ENCODE measurements at regions not wholly inside any gene's neighbourhood (a gene's known extent, or its start where the extent isn't known, plus 50 kb on each side); places are given as distances from the start of the nearest gene placed in this dataset.
"Not testable (repeated sequence)": the region's sequence is repeated elsewhere in the genome, so short reads cannot be mapped to it uniquely, and the experiment has no call there.

DNA sequence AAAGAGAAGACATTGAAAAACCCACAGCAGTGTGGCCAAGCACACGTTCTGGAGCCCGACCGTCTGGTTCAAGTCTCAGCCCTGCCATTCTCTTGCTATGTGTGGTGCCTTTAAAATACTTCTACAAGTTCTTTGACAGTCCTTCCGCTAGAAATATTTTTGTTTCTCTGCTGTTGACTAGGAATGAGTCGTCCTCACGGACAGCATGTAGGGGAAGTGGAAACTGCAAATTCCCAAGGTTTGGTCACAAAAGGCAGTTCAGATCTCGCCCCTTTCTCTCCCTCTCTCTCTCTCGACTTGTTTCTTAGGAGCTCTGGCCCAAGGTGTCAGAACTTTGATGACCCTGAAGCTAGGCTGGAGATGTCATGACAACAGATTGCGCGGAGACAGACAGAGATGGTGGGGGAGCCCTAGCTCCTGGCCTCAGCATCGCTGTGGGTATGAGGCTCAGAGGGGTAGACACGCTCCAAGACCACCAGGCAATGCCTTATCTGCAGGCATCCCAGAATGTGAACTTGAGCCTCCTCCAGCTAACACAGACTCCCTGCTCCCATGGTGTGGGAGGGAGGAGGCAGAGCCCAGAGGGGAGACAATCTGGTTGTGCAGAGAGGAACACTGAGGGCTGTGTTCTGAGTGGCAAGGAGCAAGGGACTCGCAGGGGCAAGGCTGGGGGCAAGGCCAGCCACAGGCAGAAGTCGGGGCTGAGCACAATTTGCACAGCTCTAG is 368.9 kb upstream of the SULF2 start:
- no peak for DNase-seq (ENCODE audit: low read depth in 2 of 2)

DNA sequence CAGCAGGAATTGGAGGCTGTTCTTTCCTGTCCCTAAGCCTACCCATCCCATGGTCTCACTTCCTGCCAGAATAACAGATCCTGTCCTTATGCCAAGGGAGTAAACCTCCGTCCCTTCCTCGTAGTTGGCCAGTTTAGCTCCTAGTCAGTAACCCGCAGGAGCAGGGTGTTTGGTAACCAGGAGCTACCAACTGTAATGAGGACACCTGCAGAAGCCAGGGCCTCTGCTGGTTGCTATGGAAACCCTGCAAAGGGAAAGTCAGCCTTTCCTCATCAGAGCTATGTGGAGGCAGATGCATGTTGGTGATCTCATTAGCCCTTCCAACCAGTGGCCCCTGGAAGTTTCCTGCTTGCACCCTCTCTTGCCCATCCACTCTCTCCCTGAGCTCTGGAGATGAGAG is 368.2 kb upstream of the SULF2 start:
- DNase-seq (ENCODE audit: low read depth in 2 of 2) = no peak

DNA sequence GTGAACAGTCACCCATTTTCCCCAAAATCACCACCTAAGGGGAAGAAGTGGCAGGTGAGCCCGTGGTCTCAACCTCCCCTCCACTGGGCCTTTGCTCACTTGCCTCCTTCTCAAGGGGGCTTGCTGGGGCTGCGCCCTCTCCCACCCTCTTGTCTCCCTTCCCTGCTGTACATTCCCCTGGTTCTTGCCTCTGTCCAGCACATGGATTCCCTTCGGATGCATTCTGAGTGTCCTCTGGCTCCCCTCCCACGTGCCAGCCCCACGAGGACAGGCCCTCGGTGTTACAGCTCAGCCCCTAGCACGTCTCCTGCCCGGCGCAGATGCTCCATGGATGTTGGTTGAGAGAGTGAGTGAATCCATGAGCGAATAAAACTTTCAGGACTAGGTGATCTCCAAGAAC is 367.8 kb upstream of the SULF2 start:
- DNase-seq (ENCODE audit: low read depth in 2 of 2) = no peak

DNA sequence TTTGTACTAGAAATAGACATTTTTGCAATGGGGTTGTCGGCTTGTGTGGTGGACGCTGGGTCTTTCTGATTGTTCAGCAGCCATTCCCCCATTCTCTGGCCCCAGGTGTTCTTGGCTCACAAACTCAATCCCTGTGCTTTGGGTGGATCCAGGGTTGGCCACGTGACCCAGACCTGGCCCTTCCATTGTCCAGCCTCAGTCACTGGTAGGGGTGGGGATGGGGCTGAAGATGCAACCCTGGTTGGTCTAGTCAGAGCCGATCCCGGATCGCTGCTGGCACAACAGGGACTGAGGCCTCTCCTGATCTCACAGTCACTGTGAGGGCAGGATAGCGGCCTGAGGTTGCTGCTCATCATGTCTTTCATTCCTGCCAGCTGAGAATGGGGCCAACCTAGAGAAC is 365.3 kb upstream of the SULF2 start:
- DNase-seq (ENCODE audit: low read depth in 2 of 2) = no peak

DNA sequence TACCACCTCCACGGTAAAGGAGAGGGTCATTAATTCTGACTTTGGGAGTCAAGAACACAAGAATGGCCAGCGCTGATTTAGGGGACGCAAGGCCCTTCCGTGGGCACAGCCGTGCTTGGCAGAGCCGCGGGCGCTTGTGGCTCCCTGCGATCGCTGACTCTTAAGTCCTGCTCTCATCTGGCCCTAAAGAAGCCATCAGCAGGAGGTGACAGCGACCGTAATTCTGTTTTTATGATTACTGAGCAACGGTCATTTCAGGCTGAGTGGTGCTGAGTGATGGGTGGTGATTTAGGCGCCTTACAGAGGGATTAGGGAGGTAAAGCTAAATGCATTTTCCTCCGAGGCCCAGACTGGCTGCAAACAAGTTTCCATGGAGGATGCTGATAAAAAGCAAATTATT is 364.6 kb upstream of the SULF2 start:
- DNase-seq (ENCODE audit: low read depth in 2 of 2) = no peak

DNA sequence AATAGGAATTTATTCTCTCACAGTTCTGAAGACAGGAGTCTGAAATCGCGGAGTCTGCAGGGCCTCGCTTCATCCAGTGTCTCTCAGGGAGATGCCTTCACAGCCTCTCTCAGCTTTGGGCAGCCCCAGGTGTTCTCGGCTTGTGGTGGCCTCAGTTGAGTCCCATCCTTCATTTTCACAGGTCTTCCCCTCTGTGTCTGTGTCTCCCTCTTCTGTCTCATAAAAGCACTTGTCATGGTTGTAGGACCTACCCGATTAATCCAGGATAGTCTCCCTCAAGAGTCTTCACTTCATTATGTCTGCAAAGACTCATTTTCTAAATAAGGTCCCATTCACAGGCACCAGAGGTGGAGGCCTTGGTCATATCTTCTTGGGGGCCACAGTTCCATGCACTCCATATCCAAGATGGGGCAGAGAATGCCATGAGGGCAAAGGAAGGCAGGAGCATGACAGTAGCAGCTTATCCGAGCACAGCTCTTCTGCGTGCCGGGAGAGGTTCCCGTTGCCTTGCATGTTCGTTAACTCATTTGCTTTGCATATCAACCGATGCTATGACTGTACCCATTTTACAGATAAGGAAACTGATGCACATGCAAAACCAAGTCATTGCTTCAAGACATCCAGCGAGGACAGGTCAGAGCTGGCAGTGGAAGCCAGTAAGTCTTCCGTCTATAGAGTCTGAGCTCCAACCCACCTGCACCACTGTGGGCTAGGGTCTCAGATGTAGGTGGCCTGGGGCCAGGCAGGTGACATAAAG is 363.8 kb upstream of the SULF2 start:
- DNase-seq (ENCODE audit: low read depth in 2 of 2) = no peak

DNA sequence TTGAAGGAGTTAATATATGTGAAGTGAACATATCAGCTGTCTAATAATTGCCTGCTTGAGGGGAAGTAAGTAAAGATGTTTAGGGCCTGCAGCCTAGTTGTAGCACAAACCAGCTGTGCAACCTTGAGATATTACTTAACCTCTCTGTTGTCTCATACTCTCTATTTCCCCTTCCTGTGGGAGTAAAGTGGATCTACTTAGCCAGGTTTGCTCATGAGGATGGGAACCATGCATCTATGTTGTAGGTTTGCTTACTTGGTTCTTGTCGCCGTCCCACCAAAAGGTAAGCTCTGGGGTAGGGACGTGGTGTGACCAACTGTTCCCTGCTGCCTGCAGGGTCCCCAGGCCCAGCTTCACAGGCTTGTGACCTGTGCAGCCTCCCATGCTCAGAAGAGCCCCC is 362.7 kb upstream of the SULF2 start:
- no peak for DNase-seq (ENCODE audit: low read depth in 2 of 2)

DNA sequence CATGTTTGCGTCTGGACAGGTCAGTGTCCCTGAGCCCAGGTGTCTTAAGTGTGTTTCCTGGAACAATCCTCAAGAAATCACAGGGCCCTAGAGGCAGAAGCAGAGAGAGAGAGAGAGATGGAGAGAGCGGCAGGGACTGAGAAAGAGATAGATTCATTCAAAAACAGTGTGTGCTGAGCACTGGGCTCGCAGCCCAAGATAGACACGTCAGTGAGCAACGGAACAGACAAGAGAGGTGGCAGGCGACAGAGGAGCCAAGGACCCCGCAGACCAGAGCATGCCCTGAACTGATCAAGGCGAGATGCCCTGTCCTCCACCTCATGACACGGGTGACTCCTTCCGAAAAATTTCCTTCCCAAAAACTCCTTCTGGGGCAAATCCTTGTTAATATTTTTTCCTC is 362.0 kb upstream of the SULF2 start:
- no peak for DNase-seq (ENCODE audit: low read depth in 2 of 2)

DNA sequence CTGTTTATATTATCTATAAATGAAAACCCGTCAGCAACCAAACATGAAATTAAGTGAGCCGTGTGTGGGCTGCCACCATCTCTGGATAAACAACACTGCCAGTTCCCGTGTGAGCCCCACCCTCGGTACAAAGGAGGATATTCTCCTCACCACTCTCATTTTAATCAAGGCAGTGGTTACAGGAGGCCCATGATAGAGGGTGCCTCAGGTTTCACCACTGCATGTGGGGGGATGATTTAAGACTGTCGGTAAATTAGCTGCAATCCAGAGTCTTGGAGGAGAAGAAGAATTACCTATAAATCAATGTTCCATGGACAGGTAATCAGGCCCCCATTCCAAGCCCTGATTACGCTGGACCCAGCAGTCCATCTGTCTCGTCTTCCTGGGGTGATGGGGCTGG is 361.6 kb upstream of the SULF2 start:
- DNase-seq (ENCODE audit: low read depth in 2 of 2) = no peak

DNA sequence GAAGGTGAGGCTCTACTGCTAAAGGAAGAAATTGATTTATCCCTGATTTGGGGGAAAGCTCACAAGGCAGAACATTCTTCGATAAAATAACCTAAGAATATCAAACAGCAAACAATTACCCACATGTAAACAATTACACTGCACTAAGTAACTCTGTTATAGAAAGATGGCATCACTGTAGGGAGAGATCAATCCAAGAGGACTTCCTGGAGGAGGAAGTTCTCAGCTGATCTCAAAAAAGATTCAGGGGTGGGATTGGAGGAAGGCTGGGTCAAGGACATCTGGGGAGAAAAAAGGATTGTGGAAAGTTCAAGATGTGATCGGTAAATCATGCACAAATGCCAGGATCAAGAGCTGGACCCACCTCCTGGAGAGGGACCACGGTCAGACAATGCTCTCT is 361.0 kb upstream of the SULF2 start:
- no peak for DNase-seq (ENCODE audit: low read depth in 2 of 2)

DNA sequence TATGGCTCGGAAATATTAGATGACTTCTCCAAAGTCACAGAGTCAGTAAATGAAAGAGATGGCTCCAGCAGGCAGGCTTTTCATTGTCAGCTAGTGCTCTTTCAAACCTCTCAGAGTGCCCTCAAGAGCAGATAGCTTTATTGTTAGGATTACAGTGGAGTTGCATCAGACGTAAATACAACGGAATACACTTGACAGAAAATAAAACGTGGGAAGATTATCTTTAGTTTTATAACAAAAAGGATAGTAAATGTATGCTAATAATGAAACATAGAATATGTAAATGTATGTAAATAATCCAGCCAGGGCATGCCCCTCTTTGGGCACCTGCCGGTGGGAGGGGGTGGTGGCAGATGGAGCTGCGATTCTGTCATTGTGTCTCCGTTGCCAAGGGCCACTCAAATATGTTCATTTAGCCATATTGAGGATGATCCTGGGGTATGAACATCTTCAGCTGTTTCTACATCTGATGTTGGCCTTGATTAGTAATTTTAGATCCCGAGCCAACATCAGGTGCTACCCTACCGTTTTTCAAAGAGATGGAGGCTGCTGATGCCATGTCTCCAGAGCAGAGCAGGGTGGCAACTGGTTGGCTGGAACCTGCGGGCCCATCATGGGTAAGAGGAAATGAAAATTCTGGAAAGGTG is 358.3 kb upstream of the SULF2 start:
- no peak for DNase-seq (ENCODE audit: low read depth in 2 of 2)

DNA sequence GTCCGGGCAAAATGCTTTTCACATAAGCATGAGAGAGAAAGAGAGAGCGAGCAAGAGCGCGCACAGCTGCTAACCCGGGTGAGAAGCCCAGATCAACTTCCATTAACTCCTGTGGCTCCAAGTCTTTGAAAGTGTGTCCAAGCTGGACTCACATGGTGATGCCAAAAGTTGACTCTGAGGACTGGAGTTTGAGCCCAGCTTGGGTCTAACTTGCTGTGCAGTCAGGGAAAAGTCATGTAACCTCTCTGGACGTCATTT is 357.2 kb upstream of the SULF2 start:
- DNase-seq (ENCODE audit: low read depth in 2 of 2) = no peak

DNA sequence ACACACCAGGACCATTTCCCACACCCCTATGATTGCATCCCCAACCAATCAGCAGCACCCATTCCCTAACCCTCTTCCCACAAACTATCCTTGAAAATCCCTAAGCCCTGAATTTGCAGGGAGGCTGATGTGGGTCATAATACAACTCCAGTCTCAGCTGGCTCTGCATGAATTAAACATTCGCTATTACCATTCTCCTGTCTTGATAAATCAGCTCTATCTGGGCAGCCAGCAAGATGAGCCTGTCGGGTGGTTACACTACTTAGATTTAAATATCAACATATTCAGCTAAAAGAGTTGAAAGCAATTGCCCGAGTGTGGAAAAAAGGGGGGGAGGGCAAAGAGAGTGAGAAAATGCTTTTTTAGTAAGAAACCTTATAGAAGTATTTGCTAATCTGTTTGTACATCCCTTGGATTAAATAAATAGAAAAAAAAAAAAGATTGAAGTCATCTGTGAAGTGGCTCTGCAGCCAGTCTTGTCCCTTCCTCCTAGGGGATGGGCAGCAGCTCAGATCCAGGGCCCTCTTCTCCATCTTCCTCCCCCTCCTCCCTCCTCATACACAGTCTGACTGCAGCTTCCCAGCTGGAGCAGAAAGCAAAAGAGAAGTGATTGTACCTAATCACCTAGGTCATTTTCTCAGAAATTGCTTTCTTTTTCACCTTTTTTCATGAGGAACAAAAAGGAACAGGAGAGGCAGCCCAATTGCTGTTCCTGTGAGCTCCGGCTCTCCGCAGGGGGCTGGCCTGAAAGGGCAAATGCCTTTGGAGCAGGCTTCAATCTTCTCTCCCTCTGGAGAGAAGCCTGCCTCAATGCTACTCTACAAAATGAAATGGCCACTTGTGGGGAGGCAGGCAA is 356.6 kb upstream of the SULF2 start:
- DNase-seq (ENCODE audit: low read depth in 2 of 2) = no peak

DNA sequence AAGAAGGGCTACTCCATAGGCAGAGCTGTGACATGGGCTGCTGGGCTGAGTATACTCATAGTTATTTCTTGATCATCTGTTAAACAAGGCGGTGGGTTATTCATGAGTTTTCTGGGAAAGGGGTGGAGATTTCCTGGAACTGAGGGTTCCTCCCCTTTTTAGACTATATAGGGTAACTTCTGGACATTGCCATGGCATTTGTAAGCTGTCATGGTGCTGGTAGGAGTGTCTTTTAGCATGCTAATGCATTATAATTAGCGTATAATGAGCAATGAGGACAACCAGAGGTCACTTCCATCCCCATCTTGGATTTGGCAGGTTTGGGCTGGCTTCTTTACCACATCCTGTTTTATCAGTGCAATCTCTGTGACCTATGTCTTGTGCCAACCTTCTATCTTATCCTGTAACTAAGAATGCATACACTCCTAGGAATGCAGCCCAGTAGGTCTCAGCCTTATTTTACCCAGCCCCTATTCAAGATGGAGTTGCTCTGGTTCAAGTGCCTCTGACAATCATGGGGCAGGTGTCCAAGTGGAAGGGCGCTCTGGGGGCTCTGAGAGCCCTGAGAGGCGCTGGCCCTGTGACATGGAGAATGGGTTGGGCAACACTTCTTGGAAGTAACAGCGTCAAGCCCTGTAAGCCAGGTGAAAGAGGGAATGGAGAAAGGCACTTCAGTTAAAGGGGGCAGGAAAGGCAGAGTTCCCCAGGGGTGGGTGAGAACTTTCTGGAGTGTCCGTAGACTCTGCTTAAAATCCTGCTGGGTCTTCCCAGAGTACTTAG is 354.2 kb upstream of the SULF2 start:
- no peak for DNase-seq (ENCODE audit: low read depth in 2 of 2)

DNA sequence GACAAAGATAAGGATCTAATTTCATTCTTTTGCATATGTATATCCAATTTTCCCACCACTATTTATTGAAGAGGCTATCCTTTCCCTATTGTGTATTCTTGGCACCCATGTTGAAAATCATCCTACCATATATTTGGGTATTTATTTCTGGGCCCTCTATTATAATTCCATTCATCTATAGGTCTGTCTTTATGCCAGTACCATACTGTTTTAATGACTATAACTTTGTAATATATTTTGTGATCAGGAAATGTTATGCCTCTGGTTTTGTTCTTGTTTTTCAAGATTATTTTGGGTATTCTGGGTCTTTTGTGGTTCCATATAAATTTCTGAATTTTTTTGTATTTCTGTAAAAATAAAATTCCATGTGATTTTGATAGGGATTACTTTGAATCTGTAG is 347.6 kb upstream of the SULF2 start:
- DNase-seq (ENCODE audit: low read depth in 2 of 2) = no peak

DNA sequence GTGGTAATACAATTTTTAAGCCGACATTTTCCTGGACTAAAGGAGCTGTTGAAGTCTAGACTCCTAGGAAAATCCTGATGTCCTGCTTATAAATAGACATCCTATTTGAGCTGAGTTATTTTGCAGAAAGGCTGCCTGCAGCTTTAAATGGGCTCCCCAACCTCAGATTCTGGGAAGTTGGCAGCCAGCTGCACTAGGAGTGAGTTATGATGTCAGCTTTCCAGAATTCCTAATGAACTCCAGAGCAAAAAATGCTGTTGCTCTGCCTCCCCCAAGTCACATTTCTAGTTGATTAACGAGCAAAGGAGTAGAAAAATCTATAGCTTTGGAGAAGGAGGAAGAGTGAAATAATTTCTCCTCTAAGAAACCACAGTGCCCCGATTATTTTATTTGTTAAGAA is 346.3 kb upstream of the SULF2 start:
- no peak for DNase-seq (ENCODE audit: low read depth in 2 of 2)

DNA sequence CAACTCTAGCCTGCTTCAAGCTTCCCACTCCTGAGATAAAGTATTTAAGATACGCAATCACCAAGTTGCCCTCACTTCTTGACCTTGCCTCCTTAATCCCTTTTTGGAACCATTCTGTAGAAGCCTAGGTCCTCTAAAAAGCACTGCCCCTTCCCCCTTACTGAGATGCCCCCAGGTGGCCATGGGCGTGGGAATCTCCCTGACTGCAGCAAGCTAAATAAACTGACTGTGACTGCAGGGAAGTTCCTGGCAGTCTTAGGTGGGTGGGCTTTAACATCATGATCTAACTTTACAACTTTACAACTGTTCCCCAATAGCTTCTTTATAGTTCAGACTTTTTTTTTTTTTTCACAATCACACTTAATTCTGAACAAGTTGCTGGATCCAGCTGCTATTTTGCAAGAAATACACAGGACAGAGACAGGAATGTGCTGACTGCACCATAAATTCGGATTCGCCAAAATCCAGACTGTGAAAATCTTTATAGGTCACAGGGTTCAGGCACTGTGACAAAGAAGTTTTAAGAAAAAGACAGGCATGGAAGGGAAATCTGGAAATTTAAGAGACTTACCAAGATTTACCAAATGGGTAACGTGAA is 344.2 kb upstream of the SULF2 start:
- DNase-seq (ENCODE audit: low read depth in 2 of 2) = no peak

DNA sequence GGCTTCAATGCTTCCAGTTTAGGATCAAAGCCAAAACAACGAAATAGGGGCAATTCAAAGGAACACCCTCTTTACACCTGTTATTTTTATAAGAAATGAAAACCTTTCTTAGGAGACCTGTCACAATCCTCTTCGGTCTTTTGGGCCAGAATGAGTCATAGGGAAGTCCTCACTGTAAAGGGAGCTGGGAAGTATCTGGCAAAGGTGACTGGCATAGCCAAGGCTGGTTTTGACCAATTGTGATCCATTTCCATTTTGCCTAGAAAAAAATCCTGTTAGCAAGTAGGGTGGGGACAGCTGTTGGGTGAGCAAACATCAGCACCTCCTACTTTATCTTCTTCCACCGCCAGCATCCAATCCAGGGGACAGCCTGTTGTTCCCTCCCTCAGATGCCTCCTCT is 343.2 kb upstream of the SULF2 start:
- DNase-seq (ENCODE audit: low read depth in 2 of 2) = no peak

DNA sequence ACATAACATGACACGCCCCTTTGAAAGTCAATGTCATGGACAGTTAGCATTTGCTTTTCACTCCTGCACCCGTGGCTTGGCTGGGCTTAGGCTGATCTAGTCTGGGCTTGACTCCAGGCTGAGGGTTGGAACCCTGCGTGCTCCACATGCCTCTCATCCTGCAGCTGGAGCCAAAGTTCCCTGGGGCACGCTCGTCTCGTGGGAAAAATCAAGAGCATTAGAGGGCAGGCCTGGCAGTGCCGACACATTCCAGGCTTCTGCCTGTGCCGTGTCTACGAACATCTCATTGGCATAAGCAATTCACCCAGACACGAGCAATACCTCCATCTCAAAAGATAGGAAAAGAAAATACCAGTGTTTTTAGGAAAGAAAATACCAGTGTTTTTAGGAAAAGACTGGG is 342.7 kb upstream of the SULF2 start:
- not testable (repeated sequence) for DNase-seq (ENCODE audit: low read depth in 2 of 2)

DNA sequence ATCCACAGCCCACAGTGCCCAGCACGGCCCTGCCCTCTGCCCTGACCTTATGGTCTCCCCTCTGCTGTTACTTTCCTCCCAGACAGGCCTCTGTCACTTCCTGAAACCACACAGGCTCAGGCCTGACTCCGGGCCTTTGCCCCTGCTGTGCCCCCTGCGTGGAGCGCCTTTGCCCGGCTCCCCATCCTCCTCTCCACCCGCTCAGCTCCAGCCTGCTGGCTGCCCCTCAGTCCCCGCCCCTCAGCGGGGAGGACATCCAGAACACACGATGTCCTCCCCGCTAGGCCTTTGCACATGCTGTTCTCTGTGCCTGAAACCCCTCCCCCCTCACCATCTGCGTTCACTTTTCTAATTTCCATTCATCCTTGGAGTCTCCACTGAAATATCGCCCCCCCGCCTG is 341.9 kb upstream of the SULF2 start:
- DNase-seq (ENCODE audit: low read depth in 2 of 2) = not testable (repeated sequence)

DNA sequence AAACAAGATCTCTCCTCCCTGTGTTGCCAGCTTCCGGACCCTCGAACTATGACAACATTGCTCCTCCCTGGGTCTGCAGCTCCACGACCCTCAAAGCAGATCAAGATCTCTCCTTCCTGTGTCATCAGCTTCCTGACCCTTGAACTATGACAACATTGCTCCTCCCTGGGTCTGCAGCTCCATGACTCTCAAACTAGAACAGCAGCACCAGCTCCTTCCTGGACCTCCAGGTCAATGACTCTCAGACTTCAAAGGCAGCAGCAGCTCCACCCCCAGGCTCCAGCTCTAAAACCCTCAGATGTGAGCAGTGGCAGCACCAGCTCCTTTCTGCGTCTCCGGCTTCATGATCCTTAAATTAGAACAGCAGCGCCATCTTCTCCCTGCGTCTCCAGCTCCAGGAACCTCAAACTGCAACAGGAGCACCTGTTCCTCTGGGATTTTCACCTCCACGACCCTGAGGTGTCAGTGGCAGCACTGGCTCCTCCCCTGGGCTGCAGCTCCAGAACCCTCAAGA is 341.0 kb upstream of the SULF2 start:
- DNase-seq (ENCODE audit: low read depth in 2 of 2) = no peak
